Testis (tissue), 2 donors: ENCODE measurements at regions not wholly inside any gene's neighbourhood (a gene's known extent, or its start where the extent isn't known, plus 50 kb on each side); places are given as distances from the start of the nearest gene placed in this dataset.

ENCODE experiments used
- POLR2A ChIP-seq: fragments of 450-650 bp; IDR thresholded peaks from one replicate; pipeline ENCODE4 v1.6.1; 2017; ENCODE audit warnings: antibody characterized with exemption, mild to moderate bottlenecking, moderate library complexity
- TF ChIP-seq, protein P1 (sequence below), 3 experiments: fragments of 450-650 bp in 2 of 3; fragments of 200-600 bp in 1 of 3; sonication (generic) in 1 of 3; IDR thresholded peaks; one replicate each; pipeline ENCODE4 v1.5.1; 2016 to 2019; ENCODE audit warnings: antibody characterized with exemption in 3 of 3, mild to moderate bottlenecking in 2 of 3, moderate library complexity in 1 of 3

DNA sequence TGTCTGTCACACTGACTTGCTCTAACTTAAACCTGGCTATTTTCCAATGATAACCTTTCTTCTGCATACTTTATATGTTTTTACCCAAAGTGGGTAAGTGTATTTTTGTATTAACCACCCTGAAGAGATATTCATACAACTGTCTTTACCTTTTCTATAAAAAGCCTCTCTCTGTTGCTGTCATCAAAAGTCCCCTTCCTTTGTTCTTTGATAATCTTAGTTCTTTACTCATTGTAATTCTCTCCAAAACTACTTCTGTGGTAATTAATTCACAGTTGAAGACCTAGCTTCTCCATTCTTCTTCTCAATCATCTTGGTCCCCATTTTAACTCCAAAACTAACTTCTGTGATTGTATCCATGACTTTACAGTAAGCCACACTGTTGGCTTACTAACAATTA, 479.7 kb upstream of the MGAT4C start:
- TF ChIP-seq POLR2A: no peak
- TF ChIP-seq, protein P1, sequence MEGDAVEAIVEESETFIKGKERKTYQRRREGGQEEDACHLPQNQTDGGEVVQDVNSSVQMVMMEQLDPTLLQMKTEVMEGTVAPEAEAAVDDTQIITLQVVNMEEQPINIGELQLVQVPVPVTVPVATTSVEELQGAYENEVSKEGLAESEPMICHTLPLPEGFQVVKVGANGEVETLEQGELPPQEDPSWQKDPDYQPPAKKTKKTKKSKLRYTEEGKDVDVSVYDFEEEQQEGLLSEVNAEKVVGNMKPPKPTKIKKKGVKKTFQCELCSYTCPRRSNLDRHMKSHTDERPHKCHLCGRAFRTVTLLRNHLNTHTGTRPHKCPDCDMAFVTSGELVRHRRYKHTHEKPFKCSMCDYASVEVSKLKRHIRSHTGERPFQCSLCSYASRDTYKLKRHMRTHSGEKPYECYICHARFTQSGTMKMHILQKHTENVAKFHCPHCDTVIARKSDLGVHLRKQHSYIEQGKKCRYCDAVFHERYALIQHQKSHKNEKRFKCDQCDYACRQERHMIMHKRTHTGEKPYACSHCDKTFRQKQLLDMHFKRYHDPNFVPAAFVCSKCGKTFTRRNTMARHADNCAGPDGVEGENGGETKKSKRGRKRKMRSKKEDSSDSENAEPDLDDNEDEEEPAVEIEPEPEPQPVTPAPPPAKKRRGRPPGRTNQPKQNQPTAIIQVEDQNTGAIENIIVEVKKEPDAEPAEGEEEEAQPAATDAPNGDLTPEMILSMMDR (IDR thresholded peaks at IDR 0.05): no peak
